ENCODE measurements at regions not wholly inside any gene's neighbourhood (a gene's known extent, or its start where the extent isn't known, plus 50 kb on each side); places are given as distances from the start of the nearest gene placed in this dataset.

GRCh38 chr7:125125315-125125714 is 195.7 kb upstream of the POT1 start:
- ChIA-PET POLR2A (no interaction called here), CTCF (no interaction called here)
- no peak for DNase-seq (ENCODE audit: extremely low spot score)
- TF ChIP-seq ARNT (IDR thresholded peaks at IDR 0.05), result no peak
- TF ChIP-seq SUZ12 (IDR thresholded peaks at IDR 0.05), result no peak
- no peak for TF ChIP-seq ELF4 (IDR thresholded peaks at IDR 0.05)
- TF ChIP-seq CTBP1 (IDR thresholded peaks at IDR 0.05; ENCODE audit: borderline replicate concordance), result no peak
- no peak for TF ChIP-seq SP1 (IDR thresholded peaks at IDR 0.05)
- TF ChIP-seq HDGF (IDR thresholded peaks at IDR 0.05; ENCODE audit: borderline replicate concordance), result no peak
- no peak for TF ChIP-seq ZNF384 (IDR thresholded peaks at IDR 0.05)
- TF ChIP-seq BHLHE40 (IDR thresholded peaks at IDR 0.05; ENCODE audit: borderline replicate concordance), result no peak

GRCh38 chr7:125122173-125122572 is 192.5 kb upstream of the POT1 start:
- ChIA-PET CTCF (no interaction called here), POLR2A (no interaction called here)
- TF ChIP-seq FOXM1 (IDR thresholded peaks at IDR 0.05; ENCODE audit: borderline replicate concordance) (no peak), HDGF (IDR thresholded peaks at IDR 0.05; ENCODE audit: borderline replicate concordance) (no peak), SP1 (IDR thresholded peaks at IDR 0.05) (no peak), BHLHE40 (IDR thresholded peaks at IDR 0.05; ENCODE audit: borderline replicate concordance) (no peak), L3MBTL2 (conservative IDR thresholded peaks at IDR 0.05) (no peak), ZNF384 (IDR thresholded peaks at IDR 0.05) (no peak), CTBP1 (IDR thresholded peaks at IDR 0.05; ENCODE audit: borderline replicate concordance) (no peak), TARDBP (IDR thresholded peaks at IDR 0.05) (no peak), ARNT (IDR thresholded peaks at IDR 0.05) (no peak), FOXK2 (IDR thresholded peaks at IDR 0.05) (no peak), PKNOX1 (IDR thresholded peaks at IDR 0.05) (no peak)
- no peak for DNase-seq (ENCODE audit: extremely low spot score)

- POLR2A ChIA-PET, result no interaction called here
- CTCF ChIA-PET, result interaction anchor here (0.6 kb wide), 1 partner anchor 9 kb away, joined by 4 read pairs; no protein-coding TSS in a partner anchor
- DNase-seq (ENCODE audit: extremely low spot score), result no peak
- no peak for TF ChIP-seq SP1 (IDR thresholded peaks at IDR 0.05)
- no peak for TF ChIP-seq BHLHE40 (IDR thresholded peaks at IDR 0.05; ENCODE audit: borderline replicate concordance)
- TF ChIP-seq FOXM1 (IDR thresholded peaks at IDR 0.05; ENCODE audit: borderline replicate concordance), result no peak
- TF ChIP-seq FOXA1 (IDR thresholded peaks at IDR 0.05), result no peak
Measured at GRCh38 chr7:125119559-125120115, 190.0 kb upstream of the POT1 start.

- DNase-seq (ENCODE audit: extremely low spot score), result no peak
- CTCF ChIA-PET, result no interaction called here
- POLR2A ChIA-PET, result no interaction called here
- TF ChIP-seq FOXK2 (IDR thresholded peaks at IDR 0.05) (no peak), L3MBTL2 (conservative IDR thresholded peaks at IDR 0.05) (no peak)
Measured at GRCh38 chr7:125118444-125118843, 188.8 kb upstream of the POT1 start.

- TF ChIP-seq PKNOX1 (IDR thresholded peaks at IDR 0.05) (no peak), NFRKB (IDR thresholded peaks at IDR 0.05) (no peak), CTBP1 (IDR thresholded peaks at IDR 0.05; ENCODE audit: borderline replicate concordance) (no peak), LEF1 (IDR thresholded peaks at IDR 0.05; ENCODE audit: borderline replicate concordance) (no peak), TARDBP (IDR thresholded peaks at IDR 0.05) (no peak), SUZ12 (IDR thresholded peaks at IDR 0.05) (no peak), FOXK2 (IDR thresholded peaks at IDR 0.05) (no peak), L3MBTL2 (conservative IDR thresholded peaks at IDR 0.05) (no peak)
- ChIA-PET CTCF (no interaction called here), POLR2A (no interaction called here)
- no peak for DNase-seq (ENCODE audit: extremely low spot score)
Measured at GRCh38 chr7:125112850-125113249, 183.2 kb upstream of the POT1 start.

GRCh38 chr7:125099519-125099918 is 169.9 kb upstream of the POT1 start:
- TF ChIP-seq BHLHE40 (IDR thresholded peaks at IDR 0.05; ENCODE audit: borderline replicate concordance) (no peak), HDGF (IDR thresholded peaks at IDR 0.05; ENCODE audit: borderline replicate concordance) (no peak), ELF4 (IDR thresholded peaks at IDR 0.05) (no peak), NFRKB (IDR thresholded peaks at IDR 0.05) (no peak), FOXA1 (IDR thresholded peaks at IDR 0.05) (no peak)
- ChIA-PET CTCF (no interaction called here), POLR2A (no interaction called here)
- DNase-seq (ENCODE audit: extremely low spot score), result no peak

- POLR2A ChIA-PET, result no interaction called here
- DNase-seq (ENCODE audit: extremely low spot score), result no peak
- TF ChIP-seq ELF4 (IDR thresholded peaks at IDR 0.05) (no peak), L3MBTL2 (conservative IDR thresholded peaks at IDR 0.05) (no peak), CTBP1 (IDR thresholded peaks at IDR 0.05; ENCODE audit: borderline replicate concordance) (no peak), SP1 (IDR thresholded peaks at IDR 0.05) (no peak), ARNT (IDR thresholded peaks at IDR 0.05) (no peak), PKNOX1 (IDR thresholded peaks at IDR 0.05) (no peak)
- CTCF ChIA-PET, result interaction anchor here (0.5 kb wide), 1 partner anchor 51 kb away, joined by 5 read pairs; no protein-coding TSS in a partner anchor
Measured at GRCh38 chr7:125098377-125098970, 168.8 kb upstream of the POT1 start.

Measured in HEK293T (cell line).